ENCODE measurements at regions not wholly inside any gene's neighbourhood (a gene's known extent, or its start where the extent isn't known, plus 50 kb on each side); places are given as distances from the start of the nearest gene placed in this dataset.

DNA sequence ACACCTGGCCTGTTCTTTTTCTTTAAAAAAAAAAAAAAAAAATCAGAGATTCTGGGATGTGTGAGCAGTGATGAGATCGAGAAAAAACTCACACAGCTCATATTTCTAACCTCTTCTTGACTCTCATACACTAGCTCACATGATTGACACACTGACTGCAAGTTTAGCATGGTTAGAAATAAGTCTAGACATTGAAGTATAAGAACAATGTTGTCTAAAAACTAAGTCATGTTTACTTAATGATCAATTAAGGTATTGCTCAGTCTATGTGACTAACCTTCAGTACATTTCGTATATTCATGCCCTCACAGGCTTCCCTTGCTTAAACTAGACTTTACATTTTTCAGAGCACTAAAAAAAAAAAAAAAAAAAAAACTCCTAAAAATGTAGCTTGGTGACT lies 775.1 kb downstream of the GATA3 start:
- TF ChIP-seq, protein P1, sequence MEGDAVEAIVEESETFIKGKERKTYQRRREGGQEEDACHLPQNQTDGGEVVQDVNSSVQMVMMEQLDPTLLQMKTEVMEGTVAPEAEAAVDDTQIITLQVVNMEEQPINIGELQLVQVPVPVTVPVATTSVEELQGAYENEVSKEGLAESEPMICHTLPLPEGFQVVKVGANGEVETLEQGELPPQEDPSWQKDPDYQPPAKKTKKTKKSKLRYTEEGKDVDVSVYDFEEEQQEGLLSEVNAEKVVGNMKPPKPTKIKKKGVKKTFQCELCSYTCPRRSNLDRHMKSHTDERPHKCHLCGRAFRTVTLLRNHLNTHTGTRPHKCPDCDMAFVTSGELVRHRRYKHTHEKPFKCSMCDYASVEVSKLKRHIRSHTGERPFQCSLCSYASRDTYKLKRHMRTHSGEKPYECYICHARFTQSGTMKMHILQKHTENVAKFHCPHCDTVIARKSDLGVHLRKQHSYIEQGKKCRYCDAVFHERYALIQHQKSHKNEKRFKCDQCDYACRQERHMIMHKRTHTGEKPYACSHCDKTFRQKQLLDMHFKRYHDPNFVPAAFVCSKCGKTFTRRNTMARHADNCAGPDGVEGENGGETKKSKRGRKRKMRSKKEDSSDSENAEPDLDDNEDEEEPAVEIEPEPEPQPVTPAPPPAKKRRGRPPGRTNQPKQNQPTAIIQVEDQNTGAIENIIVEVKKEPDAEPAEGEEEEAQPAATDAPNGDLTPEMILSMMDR (IDR thresholded peaks at IDR 0.05), result no peak
- no peak for TF ChIP-seq POLR2A (IDR thresholded peaks at IDR 0.05)

All from esophagus squamous epithelium (tissue), 4 donors.